IMR-90 (cell line): ENCODE measurements at regions not wholly inside any gene's neighbourhood (a gene's known extent, or its start where the extent isn't known, plus 50 kb on each side); places are given as distances from the start of the nearest gene placed in this dataset.

Source experiments
- ATAC-seq: fragments of 200-7000 bp; cut with Tn5 transposase; 2 replicates; pipeline ENCODE4 v1.9.1; 2020; ENCODE audit warnings: low read depth, mild to moderate bottlenecking, moderate library complexity
- BruUV-seq: library from RNA; stranded (reverse); fragments of 400-500 nt; replicated peaks from 2 replicates; lab custom pipeline; 2021; lab: Mats Ljungman, UMichigan
- CTCF ChIA-PET: fragments of 300-600 bp; formaldehyde crosslinking; extraction: SDS; loops from one replicate; lab custom pipeline; 2021; ENCODE audit warnings: antibody characterized with exemption; lab: Yijun Ruan, JAX
- POLR2A ChIA-PET: fragments of 300-600 bp; sonication (Branson Sonifier 250); formaldehyde crosslinking; loops from one replicate; lab custom pipeline; 2022; ENCODE audit warnings: antibody characterized with exemption; ENCODE audit not compliant: unreplicated experiment; lab: Charles Lee
- DNase-seq: peaks from one replicate; pipeline ENCODE4 v3.0.0; 2013
- H2AFZ ChIP-seq: replicated peaks from 2 replicates; pipeline ENCODE3; 2013; ENCODE audit warnings: low read length, mild to moderate bottlenecking; ENCODE audit not compliant: poor library complexity
- H2AK5ac ChIP-seq: 2 replicates; pipeline ENCODE4 v1.6.1; 2013; ENCODE audit warnings: low read depth, low read length, inconsistent platforms
- H2AK9ac ChIP-seq: replicated peaks from 2 replicates; pipeline ENCODE3; 2013; ENCODE audit warnings: mild to moderate bottlenecking, low read depth, low read length, moderate library complexity; ENCODE audit not compliant: poor library complexity
- H2BK120ac ChIP-seq: 2 replicates; pipeline ENCODE4 v1.6.1; 2013; ENCODE audit warnings: low read depth, low read length, inconsistent platforms
- H2BK15ac ChIP-seq: 3 replicates; pipeline ENCODE4 v1.6.1; 2013; ENCODE audit warnings: low read depth, low read length, inconsistent platforms
- H2BK20ac ChIP-seq: 2 replicates; pipeline ENCODE4 v1.6.1; 2013; ENCODE audit warnings: low read depth, mild to moderate bottlenecking, inconsistent platforms, low read length, moderate library complexity
- H2BK5ac ChIP-seq: 2 replicates; pipeline ENCODE4 v1.6.1; 2013; ENCODE audit warnings: mild to moderate bottlenecking, low read depth, low read length, inconsistent platforms; ENCODE audit not compliant: poor library complexity, severe bottlenecking
- H3K14ac ChIP-seq: replicated peaks from 2 replicates; pipeline ENCODE4 v1.6.1; 2013; ENCODE audit warnings: low read depth, low read length, inconsistent platforms
- H3K18ac ChIP-seq: 2 replicates; pipeline ENCODE4 v1.6.1; 2013; ENCODE audit warnings: low read depth, low read length, control low read depth
- H3K23ac ChIP-seq: 2 replicates; pipeline ENCODE4 v1.6.1; 2013; ENCODE audit warnings: low read depth, low read length, inconsistent platforms
- H3K27ac ChIP-seq: 2 replicates; pipeline ENCODE4 v1.5.1; 2013; ENCODE audit warnings: mild to moderate bottlenecking, control low read depth, low read length; ENCODE audit not compliant: insufficient read depth
- H3K27me3 ChIP-seq: 2 replicates; pipeline ENCODE4 v1.6.1; 2013; ENCODE audit warnings: low read length; ENCODE audit not compliant: control insufficient read depth, insufficient read depth
- H3K36me3 ChIP-seq: 2 replicates; pipeline ENCODE4 v1.6.1; 2013; ENCODE audit warnings: low read length, mixed read lengths; ENCODE audit not compliant: control insufficient read depth, insufficient read depth
- H3K4ac ChIP-seq: 2 replicates; pipeline ENCODE4 v1.6.1; 2013; ENCODE audit warnings: low read depth, low read length, inconsistent platforms
- H3K4me1 ChIP-seq: 2 replicates; pipeline ENCODE4 v1.6.1; 2013; ENCODE audit warnings: low read length, mixed read lengths; ENCODE audit not compliant: control insufficient read depth, insufficient read depth
- H3K4me2 ChIP-seq: 2 replicates; pipeline ENCODE4 v1.6.1; 2013; ENCODE audit warnings: low read depth, mild to moderate bottlenecking, control low read depth, low read length, moderate library complexity
- H3K4me3 ChIP-seq: 2 replicates; pipeline ENCODE4 v1.5.1; 2013; ENCODE audit warnings: low read depth, mild to moderate bottlenecking, control low read depth, low read length, moderate library complexity; ENCODE audit not compliant: insufficient read depth
- H3K56ac ChIP-seq: 2 replicates; pipeline ENCODE4 v1.6.1; 2013; ENCODE audit warnings: low read length, inconsistent platforms; ENCODE audit not compliant: insufficient read depth; ENCODE audit errors: extremely low read depth
- H3K79me1 ChIP-seq, 2 experiments: 2 replicates each; pipeline ENCODE4 v1.6.1; 2013; ENCODE audit warnings: low read length in 2 of 2, inconsistent platforms in 1 of 2, low read depth in 1 of 2
- H3K9ac ChIP-seq: 2 replicates; pipeline ENCODE4 v1.6.1; 2013; ENCODE audit warnings: low read depth, low read length, control low read depth
- H3K9me1 ChIP-seq: 2 replicates; pipeline ENCODE4 v1.6.1; 2013; ENCODE audit warnings: low read length, inconsistent platforms; ENCODE audit not compliant: insufficient read depth
- H3K9me3 ChIP-seq: 2 replicates; pipeline ENCODE4 v1.6.1; 2013; ENCODE audit warnings: low read length; ENCODE audit not compliant: control insufficient read depth, insufficient read depth
- H4K20me1 ChIP-seq: 2 replicates; pipeline ENCODE4 v1.6.1; 2013; ENCODE audit warnings: low read length, inconsistent platforms; ENCODE audit not compliant: insufficient read depth
- H4K5ac ChIP-seq: 2 replicates; pipeline ENCODE4 v1.6.1; 2013; ENCODE audit warnings: mild to moderate bottlenecking, low read depth, low read length, control low read depth
- H4K8ac ChIP-seq, 2 experiments: 2 replicates each; pipeline ENCODE4 v1.6.1; 2013; ENCODE audit warnings: low read depth in 2 of 2, low read length in 2 of 2, control low read depth in 1 of 2, inconsistent platforms in 1 of 2
- H4K91ac ChIP-seq: 2 replicates; pipeline ENCODE4 v1.6.1; 2013; ENCODE audit warnings: low read depth, low read length, inconsistent platforms; ENCODE audit not compliant: insufficient read depth
- BHLHE40 ChIP-seq: fragments of 150-350 bp; IDR thresholded peaks from 2 replicates; pipeline ENCODE4 v1.6.1; 2016; ENCODE audit warnings: mild to moderate bottlenecking, low read depth, low read length
- CHD1 ChIP-seq: IDR thresholded peaks from 2 replicates; pipeline ENCODE4 v1.6.1; 2012; ENCODE audit warnings: low read depth, low read length, improper control_type of control experiment
- MAZ ChIP-seq: IDR thresholded peaks from 2 replicates; pipeline ENCODE4 v1.6.1; 2012; ENCODE audit warnings: low read depth, mild to moderate bottlenecking, low read length, improper control_type of control experiment, moderate library complexity, borderline replicate concordance
- POLR2A ChIP-seq: IDR thresholded peaks from 2 replicates; pipeline ENCODE4 v1.6.1; 2012; ENCODE audit warnings: mild to moderate bottlenecking, low read depth, low read length
- SMC3 ChIP-seq: fragments of 150-350 bp; IDR thresholded peaks from 2 replicates; pipeline ENCODE4 v1.6.1; 2016; ENCODE audit warnings: low read depth, mild to moderate bottlenecking, antibody characterized with exemption, low read length, moderate library complexity
- WGBS, 2 experiments: methylation state at CpG; one replicate each; pipeline versions ENCODE4 v1.1.5 to v1.1.7; 2013; ENCODE audit warnings: missing lambda C conversion rate in 2 of 2; ENCODE audit not compliant: insufficient read length in 1 of 2; ENCODE audit errors: extremely low coverage in 2 of 2; 5-methylcytosine and 5-hydroxymethylcytosine counted together
- dilution Hi-C: fragments of 300-500 bp; cut with HindIII; formaldehyde crosslinking; loops from one replicate; pipeline ENCODE4 v1.14.3; 2018; ENCODE audit warnings: low sequenced_read_pairs; ENCODE audit not compliant: unreplicated experiment
- in situ Hi-C: fragments of 300-500 bp; cut with MboI; formaldehyde crosslinking; loops from 3 replicates; pipeline ENCODE4 v1.14.3; 2019; ENCODE audit warnings: low sequenced_read_pairs, inconsistent platforms, mixed read lengths
- intact Hi-C: fragments of 100-400 bp; cut with micrococcal nuclease; formaldehyde crosslinking; loops from 2 replicates; pipeline ENCODE4 v1.10.0; 2022
- TF ChIP-seq, protein P1 (sequence below): fragments of 150-350 bp; IDR thresholded peaks from 2 replicates; pipeline ENCODE4 v1.6.1; 2016; ENCODE audit warnings: low read depth, mild to moderate bottlenecking, low read length, moderate library complexity, borderline replicate concordance

DNA sequence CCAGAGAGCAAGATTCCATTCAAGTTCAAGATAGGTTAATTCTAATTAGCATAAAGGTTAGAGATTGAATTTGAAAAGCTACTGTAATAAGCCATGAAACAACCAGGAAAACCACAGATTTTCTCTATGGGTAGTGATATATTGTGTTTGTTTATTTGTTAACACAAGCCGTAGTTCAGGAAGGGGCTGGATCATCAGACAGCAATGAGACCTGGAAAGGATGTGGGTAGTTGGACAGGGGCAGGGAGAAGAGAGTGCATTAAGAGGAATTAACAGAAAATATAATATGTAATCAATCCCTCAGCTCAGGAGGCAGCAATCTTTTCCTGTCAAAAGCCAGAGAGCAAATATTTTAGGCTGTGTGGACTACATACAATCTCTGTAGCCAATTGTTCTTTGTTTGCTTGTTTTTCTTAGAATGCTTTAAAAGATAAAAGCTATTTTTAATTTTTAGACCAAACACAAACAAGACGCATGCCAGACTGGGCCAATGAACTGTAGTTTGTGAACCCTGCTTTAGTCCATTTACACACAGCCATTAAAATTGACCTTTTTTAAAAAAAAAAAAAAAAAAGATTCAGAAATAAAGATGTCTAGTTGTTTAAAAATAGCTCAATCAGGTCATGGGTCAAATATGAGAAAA is 398.7 kb upstream of the MARCKS start:
- BruUV-seq: no TSS peak
- H2BK20ac ChIP-seq: peak overlapping the region; percentile 36
- H3K9ac ChIP-seq: no peak overlapping the region
- H3K27ac ChIP-seq: no peak overlapping the region
- peaks cover 8% of the 10 kb centered on the region for H3K9me1 ChIP-seq
- dilution Hi-C loops (no loop called here), in situ Hi-C loops (no loop called here), intact Hi-C loops (loop anchor here (5.0 kb wide), 1 partner anchor 399 kb away; the partner anchor contains the start of gene MARCKS)
- CTCF ChIA-PET: interaction anchor here (0.6 to 1.3 kb wide), 2 partner anchors 70 to 400 kb away, joined by 3 to 7 read pairs; no protein-coding TSS in a partner anchor
- peak; percentile 45 for DNase-seq
- no peaks in the 10 kb centered on the region for H3K79me1 ChIP-seq
- no peak for TF ChIP-seq MAZ
- no peak for TF ChIP-seq POLR2A
- TF ChIP-seq, protein P1, sequence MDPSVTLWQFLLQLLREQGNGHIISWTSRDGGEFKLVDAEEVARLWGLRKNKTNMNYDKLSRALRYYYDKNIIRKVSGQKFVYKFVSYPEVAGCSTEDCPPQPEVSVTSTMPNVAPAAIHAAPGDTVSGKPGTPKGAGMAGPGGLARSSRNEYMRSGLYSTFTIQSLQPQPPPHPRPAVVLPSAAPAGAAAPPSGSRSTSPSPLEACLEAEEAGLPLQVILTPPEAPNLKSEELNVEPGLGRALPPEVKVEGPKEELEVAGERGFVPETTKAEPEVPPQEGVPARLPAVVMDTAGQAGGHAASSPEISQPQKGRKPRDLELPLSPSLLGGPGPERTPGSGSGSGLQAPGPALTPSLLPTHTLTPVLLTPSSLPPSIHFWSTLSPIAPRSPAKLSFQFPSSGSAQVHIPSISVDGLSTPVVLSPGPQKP: no peak
- TF ChIP-seq SMC3: no peak
- no peak for TF ChIP-seq CHD1
- TF ChIP-seq BHLHE40: no peak
- H3K4me2 ChIP-seq: peak overlapping the region; percentile 50; the same call in 1 of the 2 replicates
- no peak overlapping the region for H2AFZ ChIP-seq
- no peak overlapping the region for H2AK9ac ChIP-seq
- H3K23ac ChIP-seq: no peak overlapping the region
- H4K5ac ChIP-seq: no peak overlapping the region
- peak; percentile 51 for ATAC-seq
- no peak overlapping the region for H4K91ac ChIP-seq
- no peak overlapping the region for H3K4me3 ChIP-seq
- H3K9me3 ChIP-seq: no peaks in the 10 kb centered on the region
- POLR2A ChIA-PET: no interaction called here
- H3K18ac ChIP-seq: peak overlapping the region; percentile 28; the same call in 1 of the 2 replicates
- 0 out of 2 replicates have a peak overlapping the region, but pooled peaks have one; percentile 31 for H3K14ac ChIP-seq
- peak overlapping the region; percentile 53; the same call in 1 of the 2 replicates for H2AK5ac ChIP-seq
- H3K56ac ChIP-seq: no peak overlapping the region
- H3K36me3 ChIP-seq: no peaks in the 10 kb centered on the region
- 0 out of 2 replicates have a peak overlapping the region, but pooled peaks have one; percentile 32 for H2BK120ac ChIP-seq
- H3K4ac ChIP-seq: peak overlapping the region; percentile 68
- WGBS, 2 experiments: no CpG with 5 or more reads among the region's 2 CpGs
- peaks cover 11% of the 10 kb centered on the region for H3K4me1 ChIP-seq
- no peaks in the 10 kb centered on the region for H3K27me3 ChIP-seq
- no peak overlapping the region; a peak in 1 of 4 replicates for H4K8ac ChIP-seq
- H2BK5ac ChIP-seq: no peak overlapping the region
- no peaks in the 10 kb centered on the region for H4K20me1 ChIP-seq
- H2BK15ac ChIP-seq: no peak overlapping the region
